ENCODE measurements at regions not wholly inside any gene's neighbourhood (a gene's known extent, or its start where the extent isn't known, plus 50 kb on each side); places are given as distances from the start of the nearest gene placed in this dataset.
A peak's percentile ranks its signal among the peaks of the same experiment; 100 is the strongest.

GRCh38 chr5:125607018-125607417, 816.2 kb upstream of the GRAMD2B start:
- DNase-seq (ENCODE audit: low spot score) = no peak

GRCh38 chr5:125609011-125609410, 814.2 kb upstream of the GRAMD2B start:
- DNase-seq (ENCODE audit: low spot score) = no peak

GRCh38 chr5:125610892-125611291, 812.3 kb upstream of the GRAMD2B start:
- DNase-seq (ENCODE audit: low spot score) = no peak

- DNase-seq (ENCODE audit: low spot score) = no peak
Measured at GRCh38 chr5:125611541-125611940, 811.7 kb upstream of the GRAMD2B start.

- no peak for DNase-seq (ENCODE audit: low spot score)
Measured at GRCh38 chr5:125612181-125612721, 811.0 kb upstream of the GRAMD2B start.

- DNase-seq (ENCODE audit: low spot score) = no peak
Measured at GRCh38 chr5:125612776-125613175, 810.4 kb upstream of the GRAMD2B start.

GRCh38 chr5:125630237-125630636, 793.0 kb upstream of the GRAMD2B start:
- no peak for DNase-seq (ENCODE audit: low spot score)

GRCh38 chr5:125633523-125633922, 789.7 kb upstream of the GRAMD2B start:
- no peak for DNase-seq (ENCODE audit: low spot score)

GRCh38 chr5:125634216-125634835, 788.9 kb upstream of the GRAMD2B start:
- DNase-seq (ENCODE audit: low spot score) = no peak

GRCh38 chr5:125639858-125640257, 783.4 kb upstream of the GRAMD2B start:
- DNase-seq (ENCODE audit: low spot score) = no peak

GRCh38 chr5:125652761-125653160, 770.4 kb upstream of the GRAMD2B start:
- no peak for DNase-seq (ENCODE audit: low spot score)

GRCh38 chr5:125654392-125654791, 768.8 kb upstream of the GRAMD2B start:
- DNase-seq (ENCODE audit: low spot score) = no peak

GRCh38 chr5:125655156-125655555, 768.1 kb upstream of the GRAMD2B start:
- no peak for DNase-seq (ENCODE audit: low spot score)

- no peak for DNase-seq (ENCODE audit: low spot score)
Measured at GRCh38 chr5:125657936-125658335, 765.3 kb upstream of the GRAMD2B start.

GRCh38 chr5:125659316-125660023, 763.7 kb upstream of the GRAMD2B start:
- no peak for DNase-seq (ENCODE audit: low spot score)

- no peak for DNase-seq (ENCODE audit: low spot score)
Measured at GRCh38 chr5:125660231-125660895, 762.8 kb upstream of the GRAMD2B start.

GRCh38 chr5:125661584-125661983, 761.6 kb upstream of the GRAMD2B start:
- no peak for DNase-seq (ENCODE audit: low spot score)

GRCh38 chr5:125668884-125669283, 754.3 kb upstream of the GRAMD2B start:
- peak; percentile 3 for DNase-seq (ENCODE audit: low spot score)

GRCh38 chr5:125673359-125673950, 749.8 kb upstream of the GRAMD2B start:
- no peak for DNase-seq (ENCODE audit: low spot score)

- DNase-seq (ENCODE audit: low spot score) = no peak
Measured at GRCh38 chr5:125679522-125679921, 743.7 kb upstream of the GRAMD2B start.

- no peak for DNase-seq (ENCODE audit: low spot score)
Measured at GRCh38 chr5:125683669-125684068, 739.5 kb upstream of the GRAMD2B start.

GRCh38 chr5:125685771-125686170, 737.4 kb upstream of the GRAMD2B start:
- DNase-seq (ENCODE audit: low spot score) = no peak
